Left forelimb (tissue), 1 donor: ENCODE measurements at regions not wholly inside any gene's neighbourhood (a gene's known extent, or its start where the extent isn't known, plus 50 kb on each side); places are given as distances from the start of the nearest gene placed in this dataset.
A peak's percentile ranks its signal among the peaks of the same experiment; 100 is the strongest.

Experiments
- DNase-seq: peaks from one replicate; pipeline ENCODE4 v3.0.0-alpha.2; 2018; ENCODE audit warnings: low spot score

- no peak for DNase-seq
These were observed 191.5 kb downstream of the ZBBX start for GRCh38 chr3:167188592-167188991.

- no peak for DNase-seq
These were observed 192.9 kb downstream of the ZBBX start for GRCh38 chr3:167187221-167187620.

- no peak for DNase-seq
These were observed 195.6 kb downstream of the ZBBX start for GRCh38 chr3:167184511-167184910.

GRCh38 chr3:167172377-167172776, 207.7 kb downstream of the ZBBX start:
- DNase-seq, result no peak

GRCh38 chr3:167167491-167167890, 212.6 kb downstream of the ZBBX start:
- DNase-seq, result no peak

- DNase-seq, result peak; percentile 78
These were observed 213.4 kb downstream of the ZBBX start for GRCh38 chr3:167166594-167167253.

GRCh38 chr3:167166012-167166411, 214.1 kb downstream of the ZBBX start:
- no peak for DNase-seq

GRCh38 chr3:167163580-167163979, 216.5 kb downstream of the ZBBX start:
- no peak for DNase-seq

- DNase-seq, result no peak
These were observed 218.0 kb downstream of the ZBBX start for GRCh38 chr3:167162083-167162482.

GRCh38 chr3:167160781-167161180, 219.3 kb downstream of the ZBBX start:
- no peak for DNase-seq

GRCh38 chr3:167151636-167152035, 228.5 kb downstream of the ZBBX start:
- no peak for DNase-seq

GRCh38 chr3:167148136-167148535, 232.0 kb downstream of the ZBBX start:
- DNase-seq, result no peak

GRCh38 chr3:167146911-167147310, 233.2 kb downstream of the ZBBX start:
- DNase-seq, result no peak

GRCh38 chr3:167125612-167126407, 254.3 kb downstream of the ZBBX start:
- no peak for DNase-seq

- DNase-seq, result no peak
These were observed 259.3 kb downstream of the ZBBX start for GRCh38 chr3:167120828-167121227.

- no peak for DNase-seq
These were observed 263.8 kb downstream of the ZBBX start for GRCh38 chr3:167116120-167116922.

GRCh38 chr3:167115331-167115934, 264.7 kb downstream of the ZBBX start:
- DNase-seq, result no peak

GRCh38 chr3:167114619-167115018, 265.5 kb downstream of the ZBBX start:
- DNase-seq, result no peak

- DNase-seq, result no peak
These were observed 266.9 kb downstream of the ZBBX start for GRCh38 chr3:167113035-167113830.

- DNase-seq, result no peak
These were observed 269.2 kb downstream of the ZBBX start for GRCh38 chr3:167110901-167111300.

GRCh38 chr3:167109746-167110145, 270.4 kb downstream of the ZBBX start:
- no peak for DNase-seq

- no peak for DNase-seq
These were observed 273.6 kb downstream of the ZBBX start for GRCh38 chr3:167106456-167106855.
